ENCODE measurements at regions not wholly inside any gene's neighbourhood (a gene's known extent, or its start where the extent isn't known, plus 50 kb on each side); places are given as distances from the start of the nearest gene placed in this dataset.

DNA sequence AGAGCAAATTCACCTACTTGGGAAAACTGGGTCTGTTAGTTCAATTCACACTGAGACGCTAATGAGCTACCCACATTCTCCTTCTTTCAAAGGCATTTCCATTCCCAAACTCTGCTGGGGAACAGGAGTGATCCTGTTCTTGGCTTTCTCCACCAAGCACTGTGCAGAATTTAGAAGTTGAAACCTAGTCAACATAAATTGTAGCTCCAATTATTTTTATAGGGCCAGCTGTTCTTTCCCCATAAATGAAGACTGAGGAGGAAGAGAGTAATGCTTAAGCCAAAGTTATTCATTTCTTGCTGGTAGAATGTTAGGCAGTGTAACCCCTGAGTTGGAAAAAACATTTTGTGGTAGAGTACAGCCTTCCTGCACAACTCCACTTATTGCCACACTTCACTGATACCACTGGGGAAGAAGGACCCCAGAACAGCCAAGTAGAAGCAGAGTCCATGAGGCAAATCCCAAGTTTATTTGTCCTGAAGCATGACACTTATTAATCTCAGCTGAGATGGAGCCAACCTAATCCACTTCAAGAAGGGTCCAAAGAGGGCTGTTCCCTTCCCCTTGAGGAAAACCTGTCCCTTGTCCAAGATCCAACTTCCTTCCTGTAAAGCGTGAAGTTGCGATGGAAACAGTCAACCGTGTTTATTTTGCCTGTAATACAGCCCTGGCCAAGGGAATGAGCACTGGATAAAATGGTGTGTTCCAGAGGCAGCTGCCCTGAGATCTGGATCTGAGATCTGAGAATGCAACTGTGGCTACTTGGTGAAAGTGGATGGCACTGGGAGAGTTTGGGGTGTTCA is 151.8 kb downstream of the TBX5 start:
- DNase-seq = no peak

DNA sequence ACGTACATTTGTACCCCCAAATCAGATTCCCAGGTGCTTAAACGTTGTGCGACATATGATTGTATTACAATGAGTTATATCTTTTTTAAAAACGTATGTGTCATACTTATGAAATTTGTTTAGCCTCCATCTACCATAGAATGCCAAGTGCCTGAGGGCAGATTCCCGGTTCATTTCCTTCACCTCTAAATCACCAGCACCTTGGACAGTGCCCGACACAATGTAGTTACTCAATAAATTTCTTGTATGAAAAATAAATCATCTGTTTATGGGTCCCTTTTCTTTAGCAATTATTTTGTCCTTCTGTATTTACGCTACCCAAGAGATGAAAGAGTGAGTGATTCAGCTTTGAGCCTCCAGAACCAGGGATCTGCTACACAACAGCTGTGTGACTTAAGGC is 157.4 kb downstream of the TBX5 start:
- DNase-seq = no peak

DNA sequence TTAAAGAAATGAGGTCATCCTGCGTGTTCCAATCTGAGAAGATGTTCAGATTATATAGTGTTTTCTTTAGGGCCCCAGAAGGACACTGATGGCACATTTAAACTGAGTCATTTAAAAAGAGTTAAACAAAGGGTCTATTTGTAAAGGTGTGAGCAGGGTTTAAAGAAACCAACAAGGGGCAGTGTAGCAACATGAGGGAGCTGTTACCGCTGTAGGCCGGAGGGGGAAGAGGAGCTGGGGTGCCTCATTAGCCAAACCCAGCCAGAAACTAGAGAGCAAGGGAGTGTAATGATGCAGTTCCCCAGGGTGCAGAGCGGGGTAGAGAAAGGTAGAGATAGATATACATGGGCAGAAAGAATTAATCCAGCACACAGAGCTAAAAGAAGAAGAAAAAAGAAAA is 160.4 kb downstream of the TBX5 start:
- no peak for DNase-seq

DNA sequence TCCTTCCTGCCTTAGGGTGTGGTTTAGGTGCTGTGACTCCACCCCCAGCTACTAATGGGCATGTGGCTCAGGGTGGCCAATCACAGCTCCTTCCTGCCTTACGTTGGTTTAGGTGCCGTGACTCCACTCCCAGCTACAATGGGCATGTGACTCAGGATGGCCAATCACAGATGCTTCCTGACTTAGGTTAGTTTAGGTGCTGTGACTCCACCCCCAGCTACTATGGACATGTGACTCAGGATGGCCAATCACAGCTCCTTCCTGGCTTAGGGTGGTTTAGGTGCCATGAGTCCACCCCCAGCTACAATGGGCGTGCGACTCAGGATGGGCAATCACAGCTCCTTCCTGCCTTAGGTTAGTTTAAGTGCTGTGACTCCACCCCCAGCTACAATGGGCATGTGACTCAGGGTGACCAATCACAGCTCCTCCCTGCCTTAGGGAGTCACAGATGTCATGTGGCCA is 163.9 kb downstream of the TBX5 start:
- DNase-seq = no peak

DNA sequence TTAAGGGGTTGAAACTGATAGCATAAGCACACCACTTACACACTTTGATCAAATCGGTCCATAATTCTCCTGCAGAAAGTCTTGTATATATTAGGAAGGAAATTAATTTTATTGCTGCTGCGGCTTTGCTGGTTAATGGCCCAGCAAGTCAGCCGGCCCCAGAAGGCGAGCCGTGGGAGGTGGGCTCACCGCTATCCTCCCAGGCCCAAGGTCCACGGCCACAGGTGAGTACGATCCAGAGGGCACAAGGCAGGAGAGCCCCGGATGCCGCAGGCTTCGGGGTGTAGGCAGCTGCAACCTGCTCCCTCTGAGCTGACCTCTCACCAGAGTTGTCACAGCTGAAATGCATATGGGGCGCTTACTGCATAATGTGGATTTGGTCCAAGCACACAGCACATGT is 165.7 kb downstream of the TBX5 start:
- DNase-seq = no peak

DNA sequence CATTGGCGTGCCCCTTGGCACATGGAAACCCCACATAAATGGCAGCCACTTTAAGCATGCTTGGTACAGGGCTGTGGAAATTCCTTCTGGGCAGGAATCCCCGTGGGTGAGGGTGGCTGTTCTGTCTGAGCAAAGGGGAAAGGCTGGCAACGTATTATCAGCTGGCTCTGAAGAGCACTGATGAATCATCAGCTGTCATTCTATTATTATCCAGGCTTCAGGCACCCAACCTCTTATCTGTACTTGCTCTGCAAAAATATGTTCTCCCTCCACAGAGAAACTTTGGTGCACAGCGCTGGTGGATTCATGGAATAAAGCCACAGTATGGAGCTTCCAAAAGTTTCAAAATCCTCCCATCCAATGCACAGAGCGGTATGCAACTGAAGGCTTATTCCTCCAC is 167.1 kb downstream of the TBX5 start:
- DNase-seq = no peak

DNA sequence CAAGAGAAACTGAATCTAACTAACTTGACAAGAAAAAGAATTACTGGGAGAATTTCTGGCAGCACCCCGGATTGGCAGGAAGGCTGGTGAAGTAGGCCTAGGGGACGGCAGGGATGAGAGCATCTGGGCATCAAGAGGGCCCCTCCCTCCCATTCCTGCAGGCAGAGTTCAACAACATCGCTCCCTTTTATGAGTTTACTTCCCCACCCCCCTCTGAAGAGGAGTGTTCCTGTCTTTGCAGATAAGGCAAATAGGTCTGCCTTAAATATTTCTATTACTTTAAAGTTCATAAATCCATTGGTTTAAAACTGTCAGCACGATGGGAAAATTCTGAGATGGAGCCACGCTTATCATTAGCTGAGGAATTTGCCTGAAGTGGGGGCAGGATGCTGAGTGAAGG is 168.7 kb downstream of the TBX5 start:
- no peak for DNase-seq

DNA sequence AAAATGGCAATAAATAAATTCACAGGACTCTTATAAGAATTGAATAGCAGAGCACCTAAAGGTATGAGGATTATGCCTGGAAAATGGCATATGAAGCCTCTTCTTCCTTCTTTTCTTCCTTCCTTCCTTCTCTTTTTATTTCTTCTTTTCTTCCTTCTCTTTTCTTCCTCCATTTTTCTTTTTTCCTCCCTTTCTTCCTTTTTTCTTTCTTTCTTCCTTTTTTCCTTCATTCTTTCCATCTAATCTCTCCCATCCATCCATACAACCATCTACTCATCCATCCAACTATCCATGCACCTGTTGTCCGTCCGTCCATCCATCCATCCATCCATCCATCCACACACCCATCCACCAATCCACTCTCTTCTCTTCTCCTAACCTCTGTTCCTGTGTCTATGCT is 173.8 kb downstream of the TBX5 start:
- DNase-seq = no peak

DNA sequence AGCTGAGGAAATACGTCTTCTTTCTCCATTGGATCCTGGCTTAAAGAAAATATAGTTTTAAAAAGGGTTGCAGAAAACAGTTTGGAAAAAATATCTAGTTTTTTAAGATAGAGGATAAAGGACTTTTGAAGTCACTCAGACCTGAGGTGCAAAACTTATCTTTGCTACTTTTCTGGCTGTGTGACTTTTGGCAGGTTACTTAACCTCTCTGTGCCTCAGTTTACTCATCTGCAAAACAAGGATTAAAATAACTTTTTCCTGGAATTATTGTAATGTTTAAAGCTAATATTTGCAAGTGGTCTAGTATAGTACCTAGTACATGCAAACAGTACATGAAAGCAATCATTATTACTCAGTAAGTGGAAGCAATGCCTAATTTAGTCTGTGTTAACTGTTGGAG is 176.8 kb downstream of the TBX5 start:
- no peak for DNase-seq

DNA sequence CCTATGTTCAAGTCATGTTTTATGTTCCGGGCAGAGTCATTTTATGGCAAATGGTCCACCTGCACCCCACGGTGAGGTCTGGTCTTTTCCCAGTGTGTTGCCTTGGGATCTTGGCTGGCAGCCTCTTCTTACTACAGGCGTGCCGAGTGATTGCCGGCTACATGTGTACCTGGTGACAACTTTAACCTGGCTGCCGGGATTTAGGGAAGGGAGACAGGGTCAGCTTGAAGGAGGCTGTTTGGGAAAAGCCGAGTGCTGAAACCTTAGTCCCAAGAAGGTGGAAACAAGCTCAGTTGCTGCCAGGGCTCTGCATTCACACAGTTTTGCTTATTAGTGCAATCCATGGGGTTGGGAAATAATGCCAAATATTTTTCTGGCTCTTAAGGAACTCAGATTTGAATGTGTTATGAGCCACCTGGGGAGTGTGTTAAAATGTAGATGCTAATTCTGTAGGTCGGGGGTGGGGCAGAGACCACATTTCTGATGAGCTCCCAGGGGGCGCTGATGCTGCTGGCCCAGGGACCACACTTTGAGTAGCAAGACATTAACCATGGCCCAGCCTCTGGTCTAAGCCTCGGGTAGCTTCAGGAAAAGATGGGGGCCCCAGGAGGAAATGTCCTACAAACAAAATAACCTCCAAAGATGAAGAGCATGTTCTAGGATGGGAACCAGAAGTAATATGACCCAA is 179.6 kb downstream of the TBX5 start:
- no peak for DNase-seq

DNA sequence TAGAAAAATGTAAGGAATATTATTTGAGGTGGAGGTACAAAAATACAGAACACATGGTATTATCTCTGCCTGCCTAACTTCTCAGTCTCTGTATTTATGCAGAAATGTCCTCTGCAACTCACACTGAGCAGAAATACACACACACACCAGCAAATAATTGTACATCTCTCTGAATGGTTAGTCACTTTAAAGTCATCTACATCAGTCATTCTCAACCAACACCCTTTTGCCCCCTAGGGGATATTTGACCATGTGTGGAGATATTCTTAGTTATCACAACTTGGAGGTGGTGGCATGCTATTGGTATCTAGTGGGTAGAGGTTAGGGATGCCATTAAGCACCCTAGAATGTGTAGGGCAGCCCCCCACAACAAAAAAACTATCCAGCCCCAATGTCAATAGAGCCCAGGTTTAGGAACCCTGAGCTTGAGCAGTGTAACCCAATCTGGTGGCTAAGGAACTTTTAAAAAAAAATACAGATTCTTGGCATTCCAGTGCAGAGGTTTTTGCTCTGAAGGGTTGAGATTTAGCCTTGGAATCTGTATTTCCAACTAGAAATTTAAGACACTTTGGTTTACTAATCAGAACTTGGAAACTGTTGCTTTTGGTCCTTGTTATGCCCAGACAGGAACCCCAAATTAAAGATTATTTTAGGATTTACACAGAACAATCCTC is 183.8 kb downstream of the TBX5 start:
- no peak for DNase-seq

DNA sequence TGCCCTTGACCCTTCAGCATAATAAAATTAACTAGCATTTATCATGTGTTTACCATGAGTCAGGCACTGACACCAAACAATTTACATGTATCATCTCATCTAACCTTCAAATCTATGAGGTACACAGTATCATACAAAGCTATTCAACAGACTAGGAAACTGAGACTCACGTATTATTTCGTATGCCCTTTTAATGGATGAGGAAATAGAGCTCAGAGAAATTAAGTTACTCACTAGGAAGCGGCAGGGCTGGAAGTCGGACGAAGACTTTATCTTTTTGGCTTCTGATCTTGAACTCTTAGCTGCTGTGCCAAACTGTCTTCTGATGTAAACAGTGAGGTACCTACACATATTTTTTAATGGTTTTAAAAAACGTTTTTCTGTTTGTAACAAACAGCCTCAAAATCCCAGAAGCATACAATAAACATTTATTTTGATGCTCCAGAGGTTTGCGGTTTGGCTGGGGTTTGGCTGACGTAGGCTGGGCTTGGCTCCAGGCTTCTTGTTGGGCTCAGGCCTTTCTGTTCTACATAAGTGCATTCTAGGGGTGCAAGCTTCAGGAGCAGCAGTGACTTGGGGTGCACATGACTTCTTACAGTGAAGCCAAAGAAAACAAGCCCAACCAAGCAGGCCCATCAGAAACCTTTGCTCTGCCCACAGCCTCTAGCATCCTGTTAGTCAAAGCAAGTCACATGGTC is 184.7 kb downstream of the TBX5 start:
- no peak for DNase-seq

DNA sequence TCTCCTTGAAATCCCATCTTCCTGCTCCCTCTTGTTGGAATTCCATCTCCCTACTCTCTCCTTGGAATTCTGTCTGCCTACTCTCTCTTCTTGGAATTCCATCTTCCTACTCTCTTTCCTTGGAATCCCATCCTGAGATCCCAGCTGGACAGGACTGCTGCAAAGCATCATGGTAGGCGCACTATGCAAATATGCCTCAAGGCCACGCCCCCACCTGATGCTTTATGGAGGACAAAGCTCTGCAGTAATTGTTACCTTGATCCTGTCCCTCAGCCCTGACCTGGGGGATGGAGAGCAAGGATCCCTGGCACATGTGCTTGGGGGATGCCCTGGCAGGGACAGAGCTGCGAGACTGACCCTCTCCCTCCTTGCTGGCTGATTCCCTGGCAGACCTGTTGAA is 185.6 kb downstream of the TBX5 start:
- DNase-seq = no peak

DNA sequence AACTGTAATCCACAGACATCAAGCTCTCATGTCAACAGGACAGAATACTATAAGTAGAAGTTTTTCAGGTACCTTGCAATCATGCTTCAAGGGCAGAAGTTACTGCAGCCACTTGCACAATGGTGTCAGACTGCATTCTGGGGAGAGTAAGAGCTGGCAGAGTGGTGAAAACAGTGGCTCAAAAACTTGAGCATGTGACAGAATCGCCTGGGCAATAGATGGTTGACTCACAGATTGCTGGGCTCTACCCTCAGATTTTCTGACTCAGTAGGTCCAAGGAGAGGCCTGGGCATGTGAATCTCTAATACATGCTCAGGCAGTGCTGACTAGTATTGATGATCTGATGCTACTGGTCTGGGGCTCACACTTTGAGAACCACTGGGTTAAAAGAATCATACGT is 187.8 kb downstream of the TBX5 start:
- DNase-seq = no peak

DNA sequence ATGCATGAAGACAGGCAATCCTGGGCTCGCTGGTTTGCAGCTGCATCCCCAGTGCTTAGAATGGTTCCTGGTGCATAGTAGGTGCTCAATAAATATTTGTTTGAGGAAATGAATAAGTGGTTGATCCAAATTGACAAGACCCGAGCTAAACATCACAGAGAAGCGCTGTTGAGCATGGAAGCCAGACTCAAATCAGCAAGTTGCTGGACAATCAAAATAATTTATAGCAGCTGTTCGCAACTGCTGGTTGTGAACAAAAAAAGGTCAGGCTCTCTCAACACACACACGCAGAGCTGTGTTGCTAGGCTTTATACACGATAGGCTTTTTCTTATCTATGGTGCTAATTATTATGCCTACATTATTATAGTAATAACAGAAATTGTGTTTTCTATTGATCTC is 190.2 kb downstream of the TBX5 start:
- DNase-seq = no peak

DNA sequence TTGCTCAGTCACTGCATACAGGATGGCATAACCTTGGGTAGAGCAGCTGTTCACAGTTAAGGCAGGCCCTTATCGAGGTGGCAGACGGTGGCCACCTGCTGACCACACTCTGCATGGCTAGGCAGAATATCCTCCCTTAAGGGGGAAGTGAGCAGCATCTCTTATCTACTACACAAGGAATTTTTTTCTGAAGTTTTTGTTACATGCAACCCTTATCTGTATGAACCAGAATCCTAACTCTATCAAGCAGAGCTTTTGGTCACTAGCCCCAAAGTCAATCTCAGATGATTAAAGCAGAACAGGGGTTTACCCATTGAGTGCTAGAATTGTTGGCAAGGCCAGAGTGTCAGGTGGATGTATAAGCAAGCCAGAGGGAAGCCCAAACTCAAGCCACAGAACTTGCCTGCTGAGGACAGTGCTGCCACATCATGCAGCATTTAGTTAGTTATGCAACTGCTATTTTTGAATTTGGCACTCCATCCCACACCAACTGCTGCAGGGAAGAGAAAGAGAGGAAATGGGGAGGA is 192.8 kb downstream of the TBX5 start:
- peak; percentile 50 for DNase-seq

DNA sequence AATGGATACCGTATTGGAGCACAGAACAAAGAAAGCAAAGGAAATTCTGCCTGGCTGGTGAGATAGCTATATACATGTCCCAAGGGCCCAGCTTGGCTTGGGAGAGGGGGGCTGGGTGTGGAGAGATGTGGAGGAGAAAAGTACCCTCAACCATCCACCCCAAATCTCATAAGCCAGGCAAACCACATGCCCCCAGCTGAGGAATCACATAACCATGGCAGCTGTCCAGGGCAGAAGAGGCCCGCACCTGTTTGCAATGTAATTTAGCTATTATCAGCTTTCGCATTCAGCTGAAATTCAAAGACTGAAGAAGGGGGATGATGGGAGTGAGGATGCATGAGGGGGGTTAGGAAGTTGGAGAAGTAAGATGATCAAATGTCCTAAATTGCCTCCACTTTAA is 196.1 kb downstream of the TBX5 start:
- DNase-seq = no peak

DNA sequence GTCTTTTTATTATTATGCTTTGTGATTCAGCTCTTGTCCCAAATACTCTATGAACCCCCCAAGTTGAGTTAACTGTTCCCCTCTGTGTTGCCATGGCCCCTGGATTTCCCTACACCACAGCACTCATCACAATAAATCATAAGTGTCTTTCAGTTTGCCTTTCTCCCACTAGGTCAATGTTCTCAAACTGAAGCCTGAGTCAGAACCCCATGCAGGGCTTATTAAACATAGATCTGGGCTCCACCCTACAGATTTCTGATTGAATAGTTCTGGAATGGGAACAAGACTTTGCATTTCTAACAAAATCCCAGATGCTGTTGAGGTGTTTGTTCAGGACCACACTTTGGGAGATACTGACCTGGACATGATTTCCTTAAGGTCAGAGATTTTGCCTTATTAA is 199.4 kb downstream of the TBX5 start:
- DNase-seq = no peak

DNA sequence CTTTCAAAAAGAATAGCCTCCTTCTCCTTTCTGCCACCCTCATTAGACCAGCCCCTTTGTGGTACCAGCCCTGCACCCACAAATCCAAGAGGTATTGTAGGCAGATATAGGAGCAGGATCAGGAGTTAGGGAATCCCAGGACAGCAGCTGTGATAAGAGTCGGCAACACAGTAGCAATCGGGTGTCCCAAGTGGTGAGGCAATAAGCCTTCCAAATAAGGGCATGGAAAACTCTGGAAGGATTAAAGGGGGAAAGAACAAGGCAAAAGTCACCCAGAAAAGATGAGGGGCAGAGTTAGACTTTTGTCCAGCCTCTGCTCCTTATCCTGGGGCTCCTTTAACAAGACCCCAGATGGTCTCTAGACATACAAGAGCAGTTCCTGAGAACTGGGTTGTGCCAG is 204.2 kb downstream of the TBX5 start:
- DNase-seq = no peak

DNA sequence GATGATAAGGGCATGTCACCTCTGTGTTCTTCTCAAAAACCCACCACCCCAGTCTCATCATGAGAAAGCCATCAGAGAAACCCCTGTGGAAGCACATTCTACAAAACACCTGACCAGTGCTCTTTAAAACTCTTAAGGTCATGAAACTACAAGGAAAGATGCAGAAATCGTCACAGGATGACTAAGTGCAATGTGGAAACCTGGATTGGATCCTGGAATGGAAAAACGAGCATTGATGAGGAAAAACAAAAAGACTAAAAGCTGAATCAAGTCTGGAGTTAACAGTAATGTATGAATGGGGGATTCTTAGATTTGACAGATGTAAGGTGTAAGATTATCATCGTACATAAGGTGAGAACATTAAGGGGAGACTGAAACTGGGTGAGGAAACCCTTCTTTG is 211.0 kb downstream of the TBX5 start:
- DNase-seq = no peak

DNA sequence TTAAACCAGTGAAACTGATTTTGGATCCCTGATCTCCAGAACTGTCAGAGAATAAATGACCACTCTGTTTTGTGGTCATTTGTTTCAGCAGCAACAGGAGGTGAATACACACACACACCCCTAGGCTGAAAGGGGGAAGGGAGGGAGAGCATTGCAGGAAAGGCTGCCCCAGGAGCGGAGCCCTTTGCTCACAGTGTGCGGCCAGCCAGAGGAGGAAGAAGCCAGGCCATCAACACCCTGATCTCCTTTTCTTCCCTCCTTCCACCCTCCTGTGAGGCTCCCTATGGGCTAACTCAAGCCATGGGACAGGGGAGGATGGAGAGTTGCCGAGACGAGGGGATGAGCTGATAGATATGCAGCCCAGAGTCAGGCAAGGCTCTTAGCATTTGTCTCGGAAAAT is 211.9 kb downstream of the TBX5 start:
- no peak for DNase-seq

DNA sequence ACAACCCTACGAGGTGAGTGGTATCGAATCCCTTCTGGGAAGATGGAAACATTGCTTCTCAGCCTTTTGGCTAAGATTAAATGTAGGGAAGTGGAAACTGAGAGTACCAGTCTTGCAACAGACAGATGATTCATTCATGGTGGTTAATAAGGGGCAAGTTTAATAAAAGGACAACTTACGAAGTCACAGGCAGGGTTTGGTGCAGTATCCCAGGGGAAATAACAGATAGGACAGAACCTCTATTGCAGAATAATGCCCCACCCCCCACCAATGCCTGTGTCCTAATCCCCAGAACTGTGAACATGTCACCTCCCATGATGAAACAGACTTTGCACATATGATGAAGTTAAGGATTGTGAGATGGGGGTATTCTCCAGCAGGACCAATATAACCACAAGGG is 212.5 kb downstream of the TBX5 start:
- DNase-seq = no peak

DNA sequence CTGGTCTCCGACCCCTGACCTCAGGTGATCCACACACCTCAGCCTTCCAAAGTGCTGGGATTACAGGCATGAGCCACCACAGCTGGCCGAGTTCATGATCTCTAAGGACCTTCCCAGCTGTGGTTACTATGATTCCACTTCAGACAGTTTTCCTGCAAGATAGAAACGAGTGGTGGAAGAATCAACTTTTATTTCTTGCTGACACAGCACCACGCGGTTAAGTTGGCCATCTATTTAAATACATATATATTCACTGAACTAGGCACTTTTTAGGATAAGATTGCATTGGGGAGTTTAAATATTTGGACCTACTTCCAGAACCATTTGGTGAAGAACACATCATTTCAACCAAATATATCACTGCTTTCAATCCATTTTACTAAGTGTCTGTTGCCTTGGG is 213.4 kb downstream of the TBX5 start:
- DNase-seq = no peak

All from hematopoietic multipotent progenitor cell treated with erythropoietin and hydrocortisone succinate and interleukin-3 and kit ligand, for 4 days (in vitro differentiated cells).